Muscle of arm (tissue), 1 donor: ENCODE measurements at regions not wholly inside any gene's neighbourhood (a gene's known extent, or its start where the extent isn't known, plus 50 kb on each side); places are given as distances from the start of the nearest gene placed in this dataset.

Source experiments
- DNase-seq: peaks from one replicate; pipeline ENCODE4 v3.0.0-alpha.2; 2013

- no peak for DNase-seq
Observed at GRCh38 chr1:216997069-216997468, 273.8 kb upstream of the ESRRG start.

GRCh38 chr1:216984536-216984935 is 261.3 kb upstream of the ESRRG start:
- no peak for DNase-seq

- no peak for DNase-seq
Observed at GRCh38 chr1:216983823-216984222, 260.6 kb upstream of the ESRRG start.

GRCh38 chr1:216961516-216961915 is 238.3 kb upstream of the ESRRG start:
- no peak for DNase-seq

GRCh38 chr1:216960716-216961115 is 237.5 kb upstream of the ESRRG start:
- DNase-seq: no peak

- DNase-seq: no peak
Observed at GRCh38 chr1:216958569-216958968, 235.3 kb upstream of the ESRRG start.

GRCh38 chr1:216953495-216953894 is 230.3 kb upstream of the ESRRG start:
- no peak for DNase-seq

GRCh38 chr1:216952864-216953263 is 229.6 kb upstream of the ESRRG start:
- DNase-seq: no peak

- no peak for DNase-seq
Observed at GRCh38 chr1:216945538-216946080, 222.4 kb upstream of the ESRRG start.

GRCh38 chr1:216944864-216945510 is 221.8 kb upstream of the ESRRG start:
- DNase-seq: no peak

- no peak for DNase-seq
Observed at GRCh38 chr1:216937491-216937890, 214.3 kb upstream of the ESRRG start.

- DNase-seq: no peak
Observed at GRCh38 chr1:216936779-216937178, 213.6 kb upstream of the ESRRG start.

GRCh38 chr1:216935901-216936300 is 212.7 kb upstream of the ESRRG start:
- no peak for DNase-seq

- no peak for DNase-seq
Observed at GRCh38 chr1:216932424-216932823, 209.2 kb upstream of the ESRRG start.

- no peak for DNase-seq
Observed at GRCh38 chr1:216929870-216930582, 206.8 kb upstream of the ESRRG start.

GRCh38 chr1:216927633-216928032 is 204.4 kb upstream of the ESRRG start:
- DNase-seq: no peak

- DNase-seq: no peak
Observed at GRCh38 chr1:216926720-216927510, 203.7 kb upstream of the ESRRG start.

- DNase-seq: no peak
Observed at GRCh38 chr1:216925962-216926625, 202.9 kb upstream of the ESRRG start.

- DNase-seq: no peak
Observed at GRCh38 chr1:216924732-216925131, 201.5 kb upstream of the ESRRG start.

GRCh38 chr1:216923601-216924000 is 200.4 kb upstream of the ESRRG start:
- no peak for DNase-seq

GRCh38 chr1:216922406-216922805 is 199.2 kb upstream of the ESRRG start:
- no peak for DNase-seq

- DNase-seq: no peak
Observed at GRCh38 chr1:216921866-216922265, 198.6 kb upstream of the ESRRG start.
